ENCODE measurements at regions not wholly inside any gene's neighbourhood (a gene's known extent, or its start where the extent isn't known, plus 50 kb on each side); places are given as distances from the start of the nearest gene placed in this dataset.

- Histone ChIP-seq H3K36me3 (replicated peaks in 1 of 2; ENCODE audit: control insufficient read depth in 1 of 2, insufficient read depth in 2 of 2, low read length in 2 of 2) (no peaks in the 10 kb centered on the region), H3K9ac (ENCODE audit: insufficient read depth, low read depth, low read length) (no peak overlapping the region), H3K9me3 (ENCODE audit: low read length) (peaks cover 7% of the 10 kb centered on the region; the same call in 1 of the 2 replicates), H3K27ac (ENCODE audit: extremely low read length, insufficient read depth, low read length) (no peak overlapping the region), H3K27me3 (ENCODE audit: control insufficient read depth in 1 of 2, insufficient read depth in 2 of 2, low read length in 2 of 2) (no peaks in the 10 kb centered on the region), H3K4me2 (ENCODE audit: low read depth, low read length) (no peak overlapping the region; the same call in 1 of the 2 replicates), H3K4me1 (ENCODE audit: insufficient read depth, low read length) (peaks cover 25% of the 10 kb centered on the region), H3K79me2 (ENCODE audit: insufficient read depth, low read length) (no peaks in the 10 kb centered on the region), H4K20me1 (ENCODE audit: insufficient read depth, low read length) (no peaks in the 10 kb centered on the region), H2AFZ (ENCODE audit: low read length) (no peak overlapping the region), H3K4me3 (replicated peaks in 1 of 3; ENCODE audit: insufficient read depth in 1 of 3, low read depth in 2 of 3, low read length in 3 of 3) (no peak overlapping the region)
- FAIRE-seq = peak; percentile 99
- ChIA-PET CTCF (ENCODE audit: low intra/inter-chr PET ratio, low total read pairs) (no interaction called here), POLR2A (interaction anchor here (0.9 to 1.0 kb wide), 2 partner anchors 9 to 288 kb away, joined by 3 to 4 read pairs; no protein-coding TSS in a partner anchor)
- BruUV-seq (replicated peaks) = no TSS peak
- in situ Hi-C loops (cut with HindIII; ENCODE audit: extremely low pct_ligation_motif_present, low pct_unique_long_range_greater_than_20kb) = no loop called here
- intact Hi-C loops (cut with micrococcal nuclease; ENCODE audit: unreplicated experiment) = loop anchor here (1.0 to 10.0 kb wide), 4 partner anchors 72 to 289 kb away; no protein-coding TSS in a partner anchor
- 3% methylated on average over 3 of the region's 3 CpGs for WGBS (ENCODE audit: low lambda C conversion rate)
- ATAC-seq = peak; percentile 100
- peak; percentile 98 for DNase-seq (ENCODE audit: low spot score)
- TF ChIP-seq AGO1 (IDR thresholded peaks at IDR 0.05; ENCODE audit: low read depth, low read length, poor library complexity, severe bottlenecking) = no peak
- peak; percentile 98 for TF ChIP-seq ARID5B (CRISPR knock-in tag; IDR thresholded peaks at IDR 0.05)
- peak; percentile 88; the same call in 1 of the 2 replicates for TF ChIP-seq JUN (CRISPR knock-in tag; IDR thresholded peaks at IDR 0.05)
- no peak for TF ChIP-seq ZNF343 (CRISPR knock-in tag; IDR thresholded peaks at IDR 0.05)
- no peak for TF ChIP-seq ZNF441 (CRISPR knock-in tag; IDR thresholded peaks at IDR 0.05; ENCODE audit: borderline replicate concordance)
- TF ChIP-seq JUNB (CRISPR knock-in tag; IDR thresholded peaks at IDR 0.05; ENCODE audit: borderline replicate concordance) = peak; percentile 60; the same call in 1 of the 2 replicates
- no peak for TF ChIP-seq ZBTB26 (CRISPR knock-in tag; IDR thresholded peaks at IDR 0.05; ENCODE audit: borderline replicate concordance)
- TF ChIP-seq ZMYM4 (CRISPR knock-in tag; IDR thresholded peaks at IDR 0.05) = peak; percentile 97
- peak in 1 of 2 experiments; percentile 80; a peak in 2 of 4 replicates for TF ChIP-seq ATF4 (CRISPR knock-in tag; IDR thresholded peaks at IDR 0.05)
- TF ChIP-seq ZBTB21 (CRISPR knock-in tag; IDR thresholded peaks at IDR 0.05) = peak; percentile 30; the same call in 1 of the 2 replicates
- TF ChIP-seq ZC3H13 (CRISPR knock-in tag; IDR thresholded peaks at IDR 0.05) = no peak
- no peak for TF ChIP-seq ZNF484 (CRISPR knock-in tag; IDR thresholded peaks at IDR 0.05; ENCODE audit: borderline replicate concordance, low read depth)
- peak; percentile 90 for TF ChIP-seq ZNF280D (CRISPR knock-in tag; IDR thresholded peaks at IDR 0.05)
- TF ChIP-seq CHD2 (IDR thresholded peaks at IDR 0.05; ENCODE audit: low read depth, low read length) = no peak
These were observed 247.6 kb upstream of the ACO1 start for GRCh38 chr9:32136700-32137339.
